ENCODE measurements at regions not wholly inside any gene's neighbourhood (a gene's known extent, or its start where the extent isn't known, plus 50 kb on each side); places are given as distances from the start of the nearest gene placed in this dataset.

DNA sequence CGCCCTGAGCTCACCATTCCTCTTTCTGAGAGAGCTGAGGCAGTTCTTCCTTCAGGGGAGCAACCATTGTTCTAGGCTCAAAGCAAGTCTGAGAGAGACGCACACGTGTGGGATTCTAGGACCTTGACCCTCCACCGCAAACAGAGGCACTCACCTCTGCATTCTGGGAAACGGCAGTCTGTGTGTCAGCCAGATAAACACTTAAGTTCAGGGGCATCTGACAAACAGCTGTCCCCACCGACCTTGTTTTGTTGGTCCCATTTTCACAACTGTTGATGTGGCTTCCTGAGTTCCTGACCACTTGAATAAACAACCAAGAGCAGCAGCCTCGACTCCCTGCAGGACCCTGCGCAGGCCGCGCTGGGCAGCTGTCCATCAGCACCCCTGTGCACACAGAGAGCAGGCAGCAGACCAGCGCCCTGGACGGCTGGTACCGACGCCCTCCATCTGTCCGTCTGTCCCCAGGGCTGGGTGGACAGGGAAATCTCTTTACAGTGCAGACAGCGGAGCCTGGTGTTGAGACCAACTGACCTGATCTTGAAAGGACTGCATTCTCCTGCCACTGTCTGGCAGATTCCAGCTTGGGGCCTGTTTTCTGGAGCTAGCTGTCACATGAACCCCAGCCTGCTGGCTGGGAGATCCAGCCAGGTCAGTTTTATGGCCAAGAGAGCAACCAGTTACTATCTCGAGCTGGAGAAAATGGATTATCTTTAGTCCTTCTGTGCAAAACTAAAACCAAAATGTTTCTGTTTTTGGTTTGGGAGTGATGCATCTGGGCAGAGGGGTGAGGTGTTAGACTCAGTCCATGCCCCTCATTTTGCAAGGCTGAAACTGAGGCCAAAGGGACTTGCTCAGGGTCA lies 64.2 kb downstream of the FAM43A start:
- Histone ChIP-seq H3K9me3 (no peaks in the 10 kb centered on the region), H4K20me1 (ENCODE audit: insufficient read depth) (no peaks in the 10 kb centered on the region), H3K27me3 (ENCODE audit: insufficient read depth) (0 out of 2 replicates have a peak, but pooled peaks cover 13% of the 10 kb centered on the region), H3K4me3 (ENCODE audit: low read depth in 2 of 2, low read length in 1 of 2) (no peak overlapping the region), H3K79me2 (ENCODE audit: insufficient read depth) (no peaks in the 10 kb centered on the region), H3F3A (replicated peaks; ENCODE audit: insufficient read depth) (no peaks in the 10 kb centered on the region), H3K9me2 (no peaks in the 10 kb centered on the region), H3K36me3 (replicated peaks in 1 of 2; ENCODE audit: control insufficient read depth in 1 of 2, insufficient read depth in 2 of 2, low read length in 1 of 2) (no peaks in the 10 kb centered on the region), H3K9ac (no peak overlapping the region), H3K27ac (ENCODE audit: low read depth in 2 of 2, low read length in 1 of 2) (peak overlapping the region in 1 of 2 experiments; percentile 74; a peak in 2 of 4 replicates), H3K4me1 (ENCODE audit: control insufficient read depth in 1 of 2, insufficient read depth in 2 of 2, low read depth in 1 of 2, low read length in 1 of 2) (peaks cover 0 to 13% of the 10 kb centered on the region in 2 experiments; a peak in 1 of 4 replicates), H3K4me2 (no peak overlapping the region), H2AFZ (ENCODE audit: low read depth) (no peak overlapping the region)
- CTCF ChIA-PET: interaction anchor here (0.7 to 1.3 kb wide), 4 partner anchors 51 to 264 kb away, joined by 3 to 4 read pairs (median 3); no protein-coding TSS in a partner anchor
- POLR2A ChIA-PET: interaction anchor here (0.7 to 1.2 kb wide), 2 partner anchors 62 to 234 kb away, joined by 3 read pairs; no protein-coding TSS in a partner anchor
- TF ChIP-seq SIN3A (IDR thresholded peaks at IDR 0.05; ENCODE audit: borderline replicate concordance, low read depth, low read length) (no peak), RAD21 (IDR thresholded peaks at IDR 0.05; ENCODE audit: low read length) (peak; percentile 13; the same call in 1 of the 2 replicates), MXI1 (IDR thresholded peaks at IDR 0.05; ENCODE audit: low read depth, low read length) (peak; percentile 40; the same call in 1 of the 2 replicates), EP300 (IDR thresholded peaks at IDR 0.05; ENCODE audit: borderline replicate concordance in 1 of 2, low read depth in 1 of 2, low read length in 1 of 2) (peak in 1 of 2 experiments; percentile 20; a peak in 1 of 4 replicates)
- TF ChIP-seq, protein P1, sequence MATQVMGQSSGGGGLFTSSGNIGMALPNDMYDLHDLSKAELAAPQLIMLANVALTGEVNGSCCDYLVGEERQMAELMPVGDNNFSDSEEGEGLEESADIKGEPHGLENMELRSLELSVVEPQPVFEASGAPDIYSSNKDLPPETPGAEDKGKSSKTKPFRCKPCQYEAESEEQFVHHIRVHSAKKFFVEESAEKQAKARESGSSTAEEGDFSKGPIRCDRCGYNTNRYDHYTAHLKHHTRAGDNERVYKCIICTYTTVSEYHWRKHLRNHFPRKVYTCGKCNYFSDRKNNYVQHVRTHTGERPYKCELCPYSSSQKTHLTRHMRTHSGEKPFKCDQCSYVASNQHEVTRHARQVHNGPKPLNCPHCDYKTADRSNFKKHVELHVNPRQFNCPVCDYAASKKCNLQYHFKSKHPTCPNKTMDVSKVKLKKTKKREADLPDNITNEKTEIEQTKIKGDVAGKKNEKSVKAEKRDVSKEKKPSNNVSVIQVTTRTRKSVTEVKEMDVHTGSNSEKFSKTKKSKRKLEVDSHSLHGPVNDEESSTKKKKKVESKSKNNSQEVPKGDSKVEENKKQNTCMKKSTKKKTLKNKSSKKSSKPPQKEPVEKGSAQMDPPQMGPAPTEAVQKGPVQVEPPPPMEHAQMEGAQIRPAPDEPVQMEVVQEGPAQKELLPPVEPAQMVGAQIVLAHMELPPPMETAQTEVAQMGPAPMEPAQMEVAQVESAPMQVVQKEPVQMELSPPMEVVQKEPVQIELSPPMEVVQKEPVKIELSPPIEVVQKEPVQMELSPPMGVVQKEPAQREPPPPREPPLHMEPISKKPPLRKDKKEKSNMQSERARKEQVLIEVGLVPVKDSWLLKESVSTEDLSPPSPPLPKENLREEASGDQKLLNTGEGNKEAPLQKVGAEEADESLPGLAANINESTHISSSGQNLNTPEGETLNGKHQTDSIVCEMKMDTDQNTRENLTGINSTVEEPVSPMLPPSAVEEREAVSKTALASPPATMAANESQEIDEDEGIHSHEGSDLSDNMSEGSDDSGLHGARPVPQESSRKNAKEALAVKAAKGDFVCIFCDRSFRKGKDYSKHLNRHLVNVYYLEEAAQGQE (IDR thresholded peaks at IDR 0.05; ENCODE audit: low read depth, low read length): peak; percentile 71
- peak; percentile 58 for DNase-seq
- WGBS (ENCODE audit: low lambda C conversion rate): 65% methylated on average over 14 of the region's 17 CpGs

DNA sequence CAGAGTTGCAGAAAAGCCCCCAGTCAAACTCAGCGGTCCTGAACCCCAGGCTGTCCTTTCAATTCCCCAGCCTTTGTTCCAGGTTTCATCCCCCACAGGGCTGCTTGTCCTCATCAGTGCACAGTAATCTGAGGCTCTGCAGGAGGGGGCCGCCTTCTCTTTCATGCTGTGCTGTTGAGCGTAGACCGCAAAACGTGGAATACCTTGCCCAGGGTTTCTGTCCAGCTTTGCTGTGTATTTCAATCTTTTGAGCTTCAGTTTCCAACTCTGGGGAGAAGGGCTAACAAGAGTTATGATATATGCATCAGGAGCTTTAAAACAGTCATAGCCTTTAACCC lies 64.8 kb downstream of the FAM43A start:
- Histone ChIP-seq H3K4me2 (no peak overlapping the region), H3K79me2 (ENCODE audit: insufficient read depth) (no peaks in the 10 kb centered on the region), H3K9ac (no peak overlapping the region), H3K27me3 (ENCODE audit: insufficient read depth) (0 out of 2 replicates have a peak, but pooled peaks cover 13% of the 10 kb centered on the region), H3K36me3 (replicated peaks in 1 of 2; ENCODE audit: control insufficient read depth in 1 of 2, insufficient read depth in 2 of 2, low read length in 1 of 2) (no peaks in the 10 kb centered on the region), H4K20me1 (ENCODE audit: insufficient read depth) (no peaks in the 10 kb centered on the region), H3K9me2 (no peaks in the 10 kb centered on the region), H3F3A (replicated peaks; ENCODE audit: insufficient read depth) (no peaks in the 10 kb centered on the region), H3K9me3 (no peaks in the 10 kb centered on the region), H3K4me3 (ENCODE audit: low read depth in 2 of 2, low read length in 1 of 2) (no peak overlapping the region), H3K4me1 (ENCODE audit: control insufficient read depth in 1 of 2, insufficient read depth in 2 of 2, low read depth in 1 of 2, low read length in 1 of 2) (peaks cover 0 to 14% of the 10 kb centered on the region in 2 experiments; a peak in 1 of 4 replicates), H2AFZ (ENCODE audit: low read depth) (no peak overlapping the region), H3K27ac (ENCODE audit: low read depth in 2 of 2, low read length in 1 of 2) (peak overlapping the region in 1 of 2 experiments; percentile 74; a peak in 2 of 4 replicates)
- no peak for DNase-seq
- ChIA-PET CTCF (interaction anchor here (0.7 to 1.3 kb wide), 3 partner anchors 79 to 263 kb away, joined by 3 to 4 read pairs (median 3); no protein-coding TSS in a partner anchor), POLR2A (interaction anchor here (0.7 to 1.2 kb wide), 2 partner anchors 63 to 234 kb away, joined by 3 read pairs; no protein-coding TSS in a partner anchor)
- TF ChIP-seq CHD2 (IDR thresholded peaks at IDR 0.05; ENCODE audit: low read length, partially characterized antibody): no peak
- TF ChIP-seq NFIC (IDR thresholded peaks at IDR 0.05; ENCODE audit: borderline replicate concordance): no peak
- TF ChIP-seq SIN3A (IDR thresholded peaks at IDR 0.05; ENCODE audit: borderline replicate concordance, low read depth, low read length): no peak
- no peak for TF ChIP-seq SMC3 (IDR thresholded peaks at IDR 0.05; ENCODE audit: low read depth, low read length)
- TF ChIP-seq, protein P2, sequence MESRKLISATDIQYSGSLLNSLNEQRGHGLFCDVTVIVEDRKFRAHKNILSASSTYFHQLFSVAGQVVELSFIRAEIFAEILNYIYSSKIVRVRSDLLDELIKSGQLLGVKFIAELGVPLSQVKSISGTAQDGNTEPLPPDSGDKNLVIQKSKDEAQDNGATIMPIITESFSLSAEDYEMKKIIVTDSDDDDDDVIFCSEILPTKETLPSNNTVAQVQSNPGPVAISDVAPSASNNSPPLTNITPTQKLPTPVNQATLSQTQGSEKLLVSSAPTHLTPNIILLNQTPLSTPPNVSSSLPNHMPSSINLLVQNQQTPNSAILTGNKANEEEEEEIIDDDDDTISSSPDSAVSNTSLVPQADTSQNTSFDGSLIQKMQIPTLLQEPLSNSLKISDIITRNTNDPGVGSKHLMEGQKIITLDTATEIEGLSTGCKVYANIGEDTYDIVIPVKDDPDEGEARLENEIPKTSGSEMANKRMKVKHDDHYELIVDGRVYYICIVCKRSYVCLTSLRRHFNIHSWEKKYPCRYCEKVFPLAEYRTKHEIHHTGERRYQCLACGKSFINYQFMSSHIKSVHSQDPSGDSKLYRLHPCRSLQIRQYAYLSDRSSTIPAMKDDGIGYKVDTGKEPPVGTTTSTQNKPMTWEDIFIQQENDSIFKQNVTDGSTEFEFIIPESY (IDR thresholded peaks at IDR 0.05; ENCODE audit: borderline replicate concordance, low read depth): no peak
- no peak for TF ChIP-seq FOXJ3 (CRISPR knock-in tag; IDR thresholded peaks at IDR 0.05)
- TF ChIP-seq, protein P3, sequence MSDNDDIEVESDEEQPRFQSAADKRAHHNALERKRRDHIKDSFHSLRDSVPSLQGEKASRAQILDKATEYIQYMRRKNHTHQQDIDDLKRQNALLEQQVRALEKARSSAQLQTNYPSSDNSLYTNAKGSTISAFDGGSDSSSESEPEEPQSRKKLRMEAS (IDR thresholded peaks at IDR 0.05; ENCODE audit: low read depth): no peak
- no peak for TF ChIP-seq TEAD4 (IDR thresholded peaks at IDR 0.05; ENCODE audit: borderline replicate concordance, insufficient read depth)
- no peak for TF ChIP-seq EZH2phosphoT487 (IDR thresholded peaks at IDR 0.05; ENCODE audit: borderline replicate concordance, low read depth)
- TF ChIP-seq RAD21 (IDR thresholded peaks at IDR 0.05; ENCODE audit: low read length): no peak
- TF ChIP-seq TCF12 (IDR thresholded peaks at IDR 0.05): no peak
- WGBS (ENCODE audit: low lambda C conversion rate): 73% methylated on average over 5 of the region's 5 CpGs
